Stomach (tissue), 4 donors: ENCODE measurements at regions not wholly inside any gene's neighbourhood (a gene's known extent, or its start where the extent isn't known, plus 50 kb on each side); places are given as distances from the start of the nearest gene placed in this dataset.

ENCODE experiments used
- EP300 ChIP-seq: sonication (generic); formaldehyde crosslinking; IDR thresholded peaks from one replicate; pipeline ENCODE4 v1.6.1; 2017; ENCODE audit warnings: antibody characterized with exemption
- POLR2AphosphoS5 ChIP-seq, 3 donors: sonication (generic); formaldehyde crosslinking; IDR thresholded peaks; one replicate each; pipeline ENCODE4 v1.6.1; 2016; ENCODE audit warnings: antibody characterized with exemption in 3 of 3
- TF ChIP-seq, protein P1 (sequence below), 7 experiments: fragments of 450-650 bp in 4 of 7; fragments of 200-600 bp in 3 of 7; sonication (generic) in 3 of 7; IDR thresholded peaks; one replicate each; pipeline ENCODE4 v1.5.1; 2016 to 2019; ENCODE audit warnings: antibody characterized with exemption in 7 of 7, control low read depth in 2 of 7, mild to moderate bottlenecking in 1 of 7

GRCh38 chr16:5944971-5945370 lies 847.4 kb upstream of the EEF2KMT start:
- TF ChIP-seq, protein P1, sequence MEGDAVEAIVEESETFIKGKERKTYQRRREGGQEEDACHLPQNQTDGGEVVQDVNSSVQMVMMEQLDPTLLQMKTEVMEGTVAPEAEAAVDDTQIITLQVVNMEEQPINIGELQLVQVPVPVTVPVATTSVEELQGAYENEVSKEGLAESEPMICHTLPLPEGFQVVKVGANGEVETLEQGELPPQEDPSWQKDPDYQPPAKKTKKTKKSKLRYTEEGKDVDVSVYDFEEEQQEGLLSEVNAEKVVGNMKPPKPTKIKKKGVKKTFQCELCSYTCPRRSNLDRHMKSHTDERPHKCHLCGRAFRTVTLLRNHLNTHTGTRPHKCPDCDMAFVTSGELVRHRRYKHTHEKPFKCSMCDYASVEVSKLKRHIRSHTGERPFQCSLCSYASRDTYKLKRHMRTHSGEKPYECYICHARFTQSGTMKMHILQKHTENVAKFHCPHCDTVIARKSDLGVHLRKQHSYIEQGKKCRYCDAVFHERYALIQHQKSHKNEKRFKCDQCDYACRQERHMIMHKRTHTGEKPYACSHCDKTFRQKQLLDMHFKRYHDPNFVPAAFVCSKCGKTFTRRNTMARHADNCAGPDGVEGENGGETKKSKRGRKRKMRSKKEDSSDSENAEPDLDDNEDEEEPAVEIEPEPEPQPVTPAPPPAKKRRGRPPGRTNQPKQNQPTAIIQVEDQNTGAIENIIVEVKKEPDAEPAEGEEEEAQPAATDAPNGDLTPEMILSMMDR (IDR thresholded peaks at IDR 0.05), result no peak
- no peak for TF ChIP-seq POLR2AphosphoS5 (IDR thresholded peaks at IDR 0.05)
- no peak for TF ChIP-seq EP300
